Cerebellar cortex (tissue), 1 donor: ENCODE measurements at regions not wholly inside any gene's neighbourhood (a gene's known extent, or its start where the extent isn't known, plus 50 kb on each side); places are given as distances from the start of the nearest gene placed in this dataset.

Experiments used
- DNase-seq: peaks from one replicate; pipeline ENCODE4 v3.0.0-alpha.2; 2015; ENCODE audit warnings: low spot score

DNA sequence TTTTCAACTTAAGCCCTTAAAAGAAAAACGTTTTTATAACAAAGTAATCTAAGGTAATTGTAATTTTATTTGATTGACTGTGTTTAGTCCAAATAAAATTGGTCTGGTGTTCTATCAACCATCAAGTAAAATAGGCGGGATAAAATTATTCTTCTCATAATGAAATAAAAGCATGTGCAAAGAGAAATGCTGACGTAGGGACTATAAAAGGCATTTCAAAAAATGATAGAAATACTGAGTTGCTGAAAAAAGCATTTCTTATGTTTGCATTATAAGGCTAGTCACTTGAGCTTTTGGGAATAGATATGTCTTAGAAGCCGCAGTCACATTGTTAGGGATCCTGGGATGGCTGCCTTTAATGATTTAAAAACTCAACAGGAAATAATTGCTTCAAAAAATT, 608.0 kb upstream of the JAG1 start:
- DNase-seq: no peak

- DNase-seq: no peak
These were observed 613.3 kb upstream of the JAG1 start for GRCh38 chr20:11287126-11287525.

DNA sequence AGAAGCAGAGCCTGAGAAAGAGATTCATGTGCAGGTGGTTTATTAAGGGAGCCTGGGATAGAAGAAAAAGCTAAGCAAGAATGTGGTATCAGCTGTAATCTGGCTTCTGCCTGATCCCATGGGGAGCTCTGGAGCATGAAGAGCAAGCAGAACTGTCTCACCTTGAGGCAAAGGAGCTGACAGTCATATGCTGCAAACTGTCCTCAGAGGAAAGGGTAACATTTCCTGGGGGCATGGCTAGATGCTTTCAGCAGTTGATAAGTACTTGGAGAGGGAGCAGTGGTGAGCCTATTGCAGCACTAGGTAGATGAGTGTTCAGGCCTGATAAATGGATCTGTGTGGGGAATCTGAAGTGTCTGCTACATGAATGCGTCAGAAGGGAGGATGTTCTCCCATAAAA, 621.5 kb upstream of the BTBD3 start:
- DNase-seq: no peak

DNA sequence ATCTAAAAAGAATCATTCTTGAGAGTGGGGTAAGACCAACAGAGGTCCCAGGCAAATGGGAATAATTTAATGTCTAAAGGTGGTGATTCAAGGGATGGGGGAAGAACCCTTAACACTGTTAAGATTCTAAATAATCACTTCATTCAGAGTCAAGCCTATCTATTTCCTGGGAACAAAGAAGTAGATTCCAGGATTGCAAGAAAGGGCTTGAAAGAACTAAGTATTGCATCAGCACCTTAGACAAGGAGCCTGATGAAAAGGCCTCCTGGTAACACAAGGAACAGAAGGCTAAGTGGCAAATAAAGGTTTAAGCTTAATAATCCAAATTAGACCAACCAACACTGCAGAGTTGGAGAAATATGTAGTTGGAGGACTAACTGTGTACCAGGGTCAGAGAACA, 620.7 kb upstream of the BTBD3 start:
- DNase-seq: no peak

DNA sequence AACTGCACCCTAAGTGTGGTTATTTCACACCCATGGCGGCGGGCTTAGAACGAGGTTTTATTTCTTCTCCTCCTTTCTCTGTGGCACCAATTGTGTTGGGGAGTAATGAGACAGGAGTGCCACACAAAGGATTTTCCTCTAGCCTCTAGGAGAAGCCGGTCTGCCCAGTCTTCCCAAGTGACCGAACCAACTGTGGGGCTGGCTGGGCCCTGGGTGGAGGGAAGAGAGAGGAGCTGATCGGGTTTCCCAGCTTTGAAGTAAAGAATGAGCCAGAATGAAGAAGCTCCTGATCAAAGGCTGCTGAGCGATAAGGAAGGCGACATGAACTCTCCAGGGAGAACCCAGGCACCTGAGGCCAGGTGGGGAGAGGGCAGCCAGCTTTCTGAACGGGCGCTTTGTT, 616.0 kb upstream of the BTBD3 start:
- DNase-seq: no peak

DNA sequence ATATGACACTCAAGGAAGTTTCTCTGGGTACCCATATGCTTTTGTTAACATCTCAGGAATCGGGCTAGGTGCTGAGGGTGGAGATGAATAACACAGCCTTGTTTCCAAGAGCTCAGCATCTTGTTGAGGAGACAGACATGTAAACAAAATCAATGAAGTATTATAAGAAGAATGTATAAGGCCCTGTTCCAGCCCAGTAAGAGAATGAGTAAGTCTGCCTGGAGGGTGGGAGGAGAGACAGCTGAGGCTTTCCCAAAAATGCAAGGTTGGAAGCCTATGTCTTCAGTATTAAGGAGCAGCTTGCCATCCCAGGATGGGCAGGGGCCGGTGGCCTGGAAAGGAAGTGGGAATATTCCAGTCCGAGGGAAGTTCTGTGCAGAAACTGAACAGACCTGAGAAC, 615.3 kb upstream of the BTBD3 start:
- no peak for DNase-seq

GRCh38 chr20:11304795-11305194, 612.9 kb upstream of the BTBD3 start:
- DNase-seq: no peak

DNA sequence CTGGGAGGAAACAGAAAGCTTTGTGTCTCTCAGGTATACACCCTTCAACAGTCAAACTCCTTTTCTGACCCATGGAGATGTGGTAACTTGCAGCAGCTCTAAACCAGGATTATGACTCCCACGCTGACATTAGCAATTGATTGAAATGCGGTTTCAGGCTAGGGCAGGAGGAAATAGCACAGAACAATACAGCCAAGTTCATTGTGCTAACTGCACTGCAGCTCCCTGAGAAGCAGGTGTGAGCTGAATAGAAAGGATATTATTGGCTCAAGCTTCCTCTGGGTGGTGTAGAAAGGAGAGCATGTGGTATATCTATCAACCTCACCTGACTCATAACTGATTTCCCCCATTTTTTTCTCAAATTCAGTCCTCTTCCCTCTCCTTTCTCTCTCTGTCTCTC, 612.3 kb upstream of the BTBD3 start:
- DNase-seq: no peak

- DNase-seq: no peak
These were observed 606.0 kb upstream of the BTBD3 start for GRCh38 chr20:11311659-11312224.

DNA sequence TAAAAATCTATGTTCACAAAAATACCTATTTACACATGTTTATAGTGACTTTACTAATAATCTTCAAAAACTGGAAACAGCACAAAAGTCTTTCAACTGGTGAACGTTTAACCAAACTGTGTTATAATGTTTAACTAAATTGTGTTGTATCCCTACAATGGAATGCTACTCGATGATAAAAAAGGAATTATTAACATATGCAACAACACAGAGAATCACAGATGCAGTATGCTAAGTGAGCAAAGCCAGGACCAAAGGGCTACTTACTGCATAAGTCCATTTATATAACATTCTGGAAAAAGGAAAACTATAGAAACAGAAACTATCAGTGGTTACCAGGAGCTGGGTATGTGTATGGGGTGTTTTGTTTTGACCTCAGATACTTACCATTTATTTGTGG, 602.2 kb upstream of the BTBD3 start:
- no peak for DNase-seq

- no peak for DNase-seq
These were observed 601.4 kb upstream of the BTBD3 start for GRCh38 chr20:11316244-11316643.

DNA sequence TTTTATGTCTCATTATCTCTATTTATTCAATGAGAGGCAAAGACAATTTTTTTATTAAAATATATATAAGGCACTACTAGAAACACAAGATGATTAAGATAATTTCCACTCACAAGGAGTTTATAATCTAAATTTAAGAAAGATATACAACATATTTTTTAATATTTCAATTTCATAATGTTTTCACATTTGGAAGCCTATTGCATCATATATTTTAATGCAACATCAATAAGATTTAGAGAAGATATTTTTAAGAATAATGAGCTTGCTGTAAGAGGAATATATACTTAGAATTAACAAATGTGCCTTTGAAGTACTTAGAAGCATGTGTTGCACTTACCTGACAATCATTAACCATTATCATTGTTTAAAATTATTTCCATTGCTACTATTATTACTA, 597.7 kb upstream of the BTBD3 start:
- DNase-seq: no peak

DNA sequence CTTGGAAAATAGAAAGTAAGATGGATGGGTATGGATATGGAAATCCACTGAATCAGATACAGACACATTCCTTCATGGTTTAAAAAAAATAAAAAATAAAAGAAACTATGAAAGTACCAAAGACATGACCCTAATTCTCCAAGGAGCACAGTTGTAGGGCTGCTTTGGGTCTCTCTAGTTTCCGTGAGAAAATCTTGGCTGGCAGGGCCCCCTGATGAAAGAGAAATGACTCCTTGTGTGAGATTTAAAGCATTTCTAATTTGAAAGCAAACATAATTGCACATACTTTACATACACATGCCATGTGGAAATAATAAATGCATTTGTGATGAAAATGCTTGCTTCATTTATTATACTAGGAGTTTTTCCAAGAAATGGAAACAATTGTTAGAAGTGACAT, 593.9 kb upstream of the BTBD3 start:
- no peak for DNase-seq

- DNase-seq: no peak
These were observed 592.7 kb upstream of the BTBD3 start for GRCh38 chr20:11324990-11325389.

DNA sequence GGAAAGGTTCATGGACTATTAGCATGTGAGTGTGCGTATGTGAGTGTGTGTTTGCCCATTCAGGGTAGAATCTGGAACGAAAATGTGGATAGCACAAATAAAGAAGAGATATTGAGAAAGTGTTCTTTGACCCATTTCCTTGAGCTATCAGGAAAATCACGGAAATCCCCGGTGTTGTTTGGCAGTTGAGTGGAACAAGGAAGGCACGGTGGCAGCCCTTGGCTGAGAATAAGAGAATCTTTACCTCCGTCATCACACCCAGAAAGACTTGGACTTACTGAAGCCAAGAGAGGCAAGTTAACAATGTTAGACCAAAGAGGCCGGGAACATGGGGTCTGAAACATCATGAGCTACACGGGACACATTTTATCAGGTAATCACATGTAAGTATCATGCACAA, 588.9 kb upstream of the BTBD3 start:
- no peak for DNase-seq

GRCh38 chr20:11329271-11329670, 588.4 kb upstream of the BTBD3 start:
- DNase-seq: no peak

- no peak for DNase-seq
These were observed 586.6 kb upstream of the BTBD3 start for GRCh38 chr20:11331096-11331495.

DNA sequence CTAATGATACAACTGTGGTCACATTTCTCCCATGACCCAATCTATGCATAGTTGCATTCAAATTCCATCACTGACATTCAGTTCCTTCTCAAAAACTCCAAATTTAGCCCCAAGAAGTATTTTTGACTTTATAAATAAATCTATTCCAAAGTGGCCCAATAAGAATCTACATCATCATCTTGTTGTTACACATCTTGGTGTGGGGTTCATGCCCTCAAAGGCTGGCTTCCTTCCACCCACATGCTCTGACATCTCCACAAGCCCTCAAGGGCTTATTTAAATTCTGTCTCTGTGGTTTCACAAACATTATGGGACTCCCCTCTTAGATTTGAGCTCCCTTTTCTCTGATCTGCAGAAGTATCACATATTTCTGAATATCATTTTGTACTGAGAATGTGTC, 585.3 kb upstream of the BTBD3 start:
- no peak for DNase-seq

DNA sequence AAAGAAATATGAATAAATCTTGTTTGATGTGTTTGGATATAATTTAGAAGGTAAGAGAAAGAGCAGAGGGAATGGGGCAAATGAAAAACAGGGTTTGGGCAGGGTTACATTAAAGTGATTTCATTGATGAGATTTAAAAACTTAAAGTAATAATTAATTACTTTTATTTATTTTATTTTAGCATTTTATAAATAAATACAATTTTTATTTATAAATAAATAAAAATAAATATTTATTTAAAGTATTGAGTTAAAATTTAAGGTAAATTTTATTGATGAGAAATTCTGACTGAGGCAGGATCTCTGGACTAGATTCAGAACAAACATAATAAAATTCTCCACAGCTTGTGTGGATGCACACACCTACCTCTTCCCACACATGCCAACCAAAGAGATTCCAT, 584.1 kb upstream of the BTBD3 start:
- DNase-seq: no peak

DNA sequence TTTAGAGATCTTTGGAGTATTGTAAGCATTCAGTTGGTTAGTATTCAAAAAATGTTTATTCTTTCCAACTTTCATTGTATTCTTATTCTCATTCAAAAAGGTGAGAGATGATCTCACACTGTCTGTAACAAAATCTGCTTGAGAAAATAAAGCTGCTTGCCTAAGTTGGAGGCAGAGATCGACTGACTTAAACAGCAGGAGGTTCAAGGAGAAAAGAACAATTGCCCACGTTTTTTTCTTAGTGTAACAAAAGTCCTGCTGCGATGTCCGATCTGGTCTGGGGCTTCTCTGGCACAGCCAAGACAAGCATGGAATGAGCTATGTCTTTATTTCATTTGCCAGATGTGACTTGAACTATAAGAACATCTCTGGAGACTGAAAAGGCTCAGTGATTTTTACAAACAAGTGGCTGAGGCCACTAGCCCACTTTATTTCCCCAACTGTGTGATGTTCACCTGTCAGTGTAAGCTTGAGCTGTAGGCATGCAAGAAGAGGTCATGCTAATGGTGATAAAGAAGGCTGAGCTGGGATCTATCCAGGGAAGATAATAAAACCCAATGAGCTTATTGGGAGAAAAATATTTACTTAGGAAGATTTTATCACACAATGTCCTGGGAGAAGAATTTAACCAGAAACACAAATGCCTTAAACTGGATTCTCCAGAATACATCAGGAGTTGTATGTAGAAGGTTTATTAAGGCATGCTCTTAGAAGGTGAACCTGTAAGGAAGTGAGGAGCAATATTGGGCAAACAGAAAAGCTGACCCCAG, 580.1 kb upstream of the BTBD3 start:
- DNase-seq: no peak

DNA sequence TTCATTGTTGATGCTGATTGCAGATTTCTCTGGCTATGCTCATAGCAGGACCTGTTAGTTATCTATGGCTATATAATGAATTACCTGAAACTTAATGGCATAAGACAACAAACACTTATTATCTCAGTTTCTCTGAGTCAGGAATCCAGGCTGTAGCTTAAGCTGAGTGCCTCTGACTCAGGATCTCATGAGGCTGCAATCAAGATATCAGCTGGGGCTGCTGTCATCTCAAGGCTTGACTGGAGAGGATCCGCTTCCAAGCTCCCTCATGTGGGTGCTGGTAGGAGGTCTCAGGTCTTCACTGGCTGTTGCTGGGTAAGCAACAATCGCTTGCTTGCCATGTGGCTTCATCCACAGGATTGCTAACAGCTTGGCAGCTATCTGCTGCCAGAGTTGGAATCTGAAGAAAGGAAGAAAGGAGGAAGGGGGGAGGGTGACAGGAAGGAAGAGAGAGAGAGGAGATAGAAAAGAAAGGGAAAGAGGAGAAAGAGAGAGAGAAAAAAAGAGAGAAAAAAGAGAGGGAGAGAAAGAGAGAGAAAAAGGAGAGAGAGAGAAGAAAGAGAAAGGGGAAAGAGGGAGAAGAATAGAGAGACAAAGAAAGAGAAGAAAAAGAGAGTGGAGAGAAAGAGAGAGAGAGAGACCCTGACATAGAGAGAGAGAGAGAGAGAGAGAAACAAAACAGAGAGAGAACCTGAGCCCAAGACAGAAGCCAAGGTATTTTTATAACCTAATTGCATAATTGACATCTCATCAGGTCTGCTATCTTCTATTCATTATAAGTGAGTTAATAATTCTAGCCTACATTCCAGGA, 579.0 kb upstream of the BTBD3 start:
- no peak for DNase-seq

- no peak for DNase-seq
These were observed 572.8 kb upstream of the BTBD3 start for GRCh38 chr20:11344939-11345338.

DNA sequence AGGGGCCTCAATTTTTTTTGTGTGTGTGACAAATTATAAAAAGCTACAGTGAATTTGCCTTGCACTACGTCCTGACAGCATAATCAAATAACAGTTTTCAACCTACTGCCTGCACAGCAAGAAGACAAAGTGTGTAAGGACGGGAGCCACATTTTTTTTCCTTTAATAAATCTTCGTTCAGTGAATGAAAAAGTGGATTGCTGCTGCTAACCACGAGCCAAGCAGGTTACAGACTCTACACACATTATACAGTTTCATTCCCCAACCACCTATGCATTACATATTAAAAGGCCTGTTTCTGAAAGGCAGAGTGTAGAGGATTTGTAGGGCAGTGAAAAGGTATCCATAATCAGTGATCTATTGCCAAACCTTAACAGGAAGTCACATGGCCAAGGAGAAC, 570.0 kb upstream of the BTBD3 start:
- DNase-seq: no peak
